ENCODE measurements at regions not wholly inside any gene's neighbourhood (a gene's known extent, or its start where the extent isn't known, plus 50 kb on each side); places are given as distances from the start of the nearest gene placed in this dataset.
"Not testable (repeated sequence)": the region's sequence is repeated elsewhere in the genome, so short reads cannot be mapped to it uniquely, and the experiment has no call there.

DNA sequence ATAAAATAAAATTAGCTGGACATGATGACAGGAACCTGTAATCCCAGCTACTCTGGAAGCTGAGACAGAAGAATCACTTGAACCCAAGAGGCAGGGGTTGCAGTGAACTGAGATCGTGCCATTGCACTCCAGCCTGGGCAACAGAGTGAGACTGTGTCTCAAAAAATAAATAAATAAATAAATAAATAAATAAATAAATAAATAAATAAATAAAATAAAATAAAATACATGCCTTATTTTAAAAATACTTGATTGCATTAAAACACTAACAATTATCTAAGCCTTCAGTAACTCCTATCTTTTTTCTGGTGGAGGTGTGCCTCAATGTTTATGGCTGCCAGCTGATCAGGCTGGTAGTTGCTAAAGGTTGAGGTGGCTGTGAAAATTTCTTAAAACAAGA is 1329.6 kb upstream of the CITED2 start:
- DNase-seq: not testable (repeated sequence)

DNA sequence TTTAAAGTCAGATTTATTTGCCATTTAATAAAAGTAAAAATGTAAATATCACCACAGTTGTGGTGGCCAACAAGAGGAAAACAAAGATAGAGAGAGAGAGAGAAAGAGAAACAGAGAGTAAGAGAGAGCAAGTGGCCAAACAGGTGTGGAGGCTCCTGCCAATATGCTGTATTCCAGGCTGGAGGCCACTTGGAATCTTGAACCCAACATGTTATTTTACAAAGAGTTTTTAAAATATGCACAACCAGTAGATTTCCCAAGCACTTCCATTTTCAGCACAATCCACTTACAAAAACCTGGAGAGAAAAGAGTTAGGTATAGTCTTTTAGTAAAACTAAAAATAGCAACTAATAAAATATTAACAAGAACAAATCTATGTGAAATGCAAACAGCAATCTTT is 1323.1 kb upstream of the CITED2 start:
- DNase-seq: no peak

DNA sequence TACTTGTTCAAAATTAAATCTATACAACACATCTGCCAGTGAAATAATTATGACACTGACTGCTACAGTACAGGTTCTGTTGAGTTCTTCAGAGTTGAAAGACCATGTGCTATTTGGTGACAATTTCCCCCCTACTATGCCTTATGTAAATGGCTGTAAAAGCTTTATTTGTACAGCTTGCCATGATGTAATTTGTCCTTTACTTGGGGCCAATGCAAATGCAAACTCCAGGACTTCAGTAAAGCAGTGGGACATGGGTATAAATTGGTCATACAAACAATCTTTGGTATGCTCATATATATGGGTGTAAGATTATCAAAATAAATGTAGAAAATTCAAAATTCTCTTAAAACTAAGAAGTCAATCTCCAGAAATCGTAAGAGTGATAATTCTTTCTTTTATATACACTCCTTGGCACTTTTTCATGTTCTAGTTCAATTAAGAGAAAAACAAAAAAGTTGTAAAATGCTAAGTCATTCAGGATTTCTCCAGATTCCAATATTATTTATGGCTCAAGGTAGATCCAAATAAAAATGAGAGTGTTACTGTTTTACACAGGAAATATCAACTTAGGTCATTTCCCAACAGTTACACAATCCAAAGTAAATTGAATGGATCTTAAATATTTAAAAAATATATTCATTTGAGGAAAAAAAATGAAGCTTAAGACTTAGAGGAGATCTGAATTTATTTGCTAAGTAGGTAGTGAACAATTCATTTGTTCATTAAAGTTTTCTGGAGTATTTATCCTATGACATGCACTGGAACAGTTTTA is 1310.5 kb upstream of the CITED2 start:
- no peak for DNase-seq

DNA sequence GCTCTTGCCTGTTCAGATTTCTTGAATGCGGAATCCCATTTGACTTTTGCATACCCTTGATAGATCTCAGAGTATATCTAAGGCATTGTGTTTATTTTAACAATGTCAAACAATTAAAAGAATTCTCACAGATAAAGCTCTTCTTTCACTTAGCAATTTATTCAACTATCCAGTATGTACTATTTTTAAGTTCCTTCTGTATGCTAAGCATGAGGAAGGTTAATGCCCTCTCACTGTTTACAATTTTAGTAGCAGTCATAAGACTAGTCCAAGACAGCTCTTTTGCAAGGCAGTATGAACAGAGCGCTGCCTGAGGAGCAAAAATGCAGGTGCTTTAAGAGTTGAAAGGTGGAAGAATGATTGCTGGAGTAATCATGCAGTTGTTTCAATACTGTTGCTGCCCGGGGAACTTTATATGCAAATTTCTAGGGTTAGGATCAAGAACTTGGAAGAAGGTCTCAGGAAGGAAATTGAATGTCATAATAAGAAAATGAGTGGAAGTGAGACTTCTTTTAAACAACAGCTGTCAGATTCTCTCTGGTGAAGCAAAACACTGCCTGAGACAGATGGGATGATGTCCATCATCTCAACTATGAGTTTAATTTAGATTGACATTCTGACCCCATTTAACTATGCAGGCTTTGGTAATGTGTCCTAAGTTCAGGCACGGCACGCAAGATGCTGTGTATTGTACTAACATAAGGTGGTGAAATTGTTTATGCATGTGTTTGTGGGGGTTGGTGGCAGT is 1303.5 kb upstream of the CITED2 start:
- no peak for DNase-seq

DNA sequence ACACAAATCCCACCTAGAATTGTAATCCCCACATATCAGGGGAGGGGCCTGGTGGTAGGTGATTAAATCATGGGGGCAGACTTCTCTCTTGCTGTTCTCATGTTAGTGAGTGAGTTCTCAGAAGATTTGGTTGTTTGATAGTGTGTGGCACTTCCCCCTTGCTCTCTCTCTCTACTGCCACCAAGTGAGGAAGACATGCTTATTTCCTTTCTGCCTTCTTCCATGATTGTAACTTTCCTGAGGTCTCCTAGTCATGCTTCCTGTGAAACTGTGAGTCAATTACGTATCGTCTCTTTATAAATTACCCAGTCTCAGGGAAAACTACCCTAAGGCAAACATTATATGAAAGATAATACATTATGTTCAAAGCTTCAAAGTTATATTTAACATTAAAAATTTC is 1297.5 kb upstream of the CITED2 start:
- no peak for DNase-seq

DNA sequence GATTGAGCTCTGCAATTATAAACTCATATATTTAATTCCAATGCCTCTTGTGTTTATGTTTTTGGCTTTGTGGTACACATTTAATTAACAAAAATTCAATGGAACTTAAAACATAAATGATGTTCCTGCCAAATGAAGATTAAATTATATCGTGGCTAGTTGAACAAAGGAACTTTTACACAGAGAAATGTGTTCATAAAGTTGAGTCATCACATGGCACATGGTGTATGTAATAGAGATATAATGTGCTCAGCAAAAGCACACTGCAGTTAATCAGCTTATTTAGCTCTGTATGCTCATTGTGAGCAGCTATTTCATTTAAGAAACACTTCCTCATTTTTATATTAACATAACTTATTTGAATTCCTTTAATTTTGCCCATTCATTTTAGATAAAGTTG is 1295.6 kb upstream of the CITED2 start:
- no peak for DNase-seq

DNA sequence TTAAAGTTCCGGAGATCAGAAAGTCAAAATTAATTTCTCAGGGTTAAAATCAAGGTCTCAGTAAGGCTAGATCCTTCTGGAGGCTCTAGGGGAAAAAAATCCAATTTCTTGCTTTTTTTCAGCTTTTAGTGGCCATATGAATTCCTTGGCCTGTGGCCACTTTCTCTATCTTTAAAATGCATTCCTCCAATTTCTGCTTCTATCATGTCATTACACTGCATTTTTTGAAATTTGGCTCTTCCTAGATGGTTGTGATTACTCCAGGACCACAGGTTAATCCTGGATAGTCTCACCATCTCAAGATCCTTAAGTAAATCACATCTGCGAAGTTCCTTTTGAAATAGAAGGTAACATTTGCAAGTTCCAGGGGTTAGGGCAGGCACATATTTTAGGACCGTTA is 1294.9 kb upstream of the CITED2 start:
- DNase-seq: no peak

DNA sequence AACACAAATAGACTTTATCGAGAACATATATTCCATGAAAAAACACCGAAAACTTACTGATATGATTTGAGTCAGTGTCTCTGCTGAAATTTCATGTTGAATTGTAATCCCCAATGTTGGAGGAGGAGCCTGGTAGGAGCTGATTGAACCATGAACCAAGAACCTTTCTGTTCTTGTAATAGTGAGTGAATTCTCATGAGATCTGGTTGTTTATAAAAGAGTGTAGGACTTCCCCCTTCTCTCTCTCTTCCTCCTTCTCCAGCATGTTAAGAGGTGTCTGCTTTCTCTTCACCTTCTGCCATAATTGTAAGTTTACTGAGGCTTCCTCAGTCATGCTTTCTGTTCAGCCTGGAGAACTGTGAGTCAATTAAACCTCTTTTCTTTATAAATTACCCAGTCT is 1289.3 kb upstream of the CITED2 start:
- DNase-seq: no peak

DNA sequence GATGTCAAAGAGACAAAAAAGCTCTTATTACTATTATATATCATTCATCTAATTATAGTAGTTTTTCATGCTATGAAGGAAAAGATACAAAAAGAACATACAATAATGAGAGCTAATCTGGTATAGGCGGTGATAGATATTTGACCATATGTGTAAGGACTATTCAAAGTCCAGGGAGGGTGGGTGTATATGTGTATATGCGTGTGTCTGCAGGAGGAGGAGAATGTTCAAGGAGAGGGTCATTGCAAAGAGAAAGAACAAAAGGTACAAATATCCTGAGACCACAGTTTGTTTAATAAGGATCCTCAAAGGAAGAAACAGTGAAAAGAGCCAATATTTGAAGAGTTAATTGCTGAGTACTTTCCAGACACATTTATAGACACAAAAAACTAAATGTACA is 1288.6 kb upstream of the CITED2 start:
- DNase-seq: no peak

DNA sequence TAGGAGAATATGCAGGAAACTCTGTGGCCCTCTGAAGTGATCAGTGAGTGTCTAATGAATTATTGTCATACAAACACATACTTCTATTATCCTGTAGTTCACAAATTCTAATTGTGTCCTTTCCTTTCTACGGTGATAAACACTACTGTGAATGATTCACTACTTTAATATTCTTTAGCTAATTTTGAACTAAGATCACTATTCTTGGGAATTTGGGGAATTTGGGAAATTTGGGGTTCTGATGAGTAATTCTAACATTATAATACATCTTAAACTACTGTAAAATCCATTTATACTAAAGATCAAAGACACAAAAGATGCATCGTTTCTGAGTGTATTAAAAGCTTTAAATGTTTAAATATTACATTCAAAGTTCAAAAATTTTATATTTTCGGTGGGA is 1287.2 kb upstream of the CITED2 start:
- DNase-seq: no peak

DNA sequence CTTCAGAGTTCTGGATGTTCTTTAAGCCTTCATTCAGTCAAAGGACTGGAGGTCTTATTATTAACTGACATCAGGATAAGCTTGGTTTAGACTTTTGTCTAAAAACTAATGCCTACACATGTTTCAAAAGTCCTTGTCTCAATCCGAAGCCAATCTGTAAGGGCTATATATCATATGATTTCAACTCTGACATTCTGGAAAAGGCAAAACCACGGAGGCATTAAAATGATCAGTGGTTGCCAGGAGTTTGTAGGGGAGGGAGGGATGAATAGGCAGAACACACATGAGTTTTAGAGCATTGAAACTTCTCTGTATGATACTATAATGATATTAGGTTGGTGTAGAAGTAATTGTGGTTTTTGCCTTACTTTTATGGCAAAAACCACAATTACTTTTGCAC is 1285.8 kb upstream of the CITED2 start:
- DNase-seq: no peak

DNA sequence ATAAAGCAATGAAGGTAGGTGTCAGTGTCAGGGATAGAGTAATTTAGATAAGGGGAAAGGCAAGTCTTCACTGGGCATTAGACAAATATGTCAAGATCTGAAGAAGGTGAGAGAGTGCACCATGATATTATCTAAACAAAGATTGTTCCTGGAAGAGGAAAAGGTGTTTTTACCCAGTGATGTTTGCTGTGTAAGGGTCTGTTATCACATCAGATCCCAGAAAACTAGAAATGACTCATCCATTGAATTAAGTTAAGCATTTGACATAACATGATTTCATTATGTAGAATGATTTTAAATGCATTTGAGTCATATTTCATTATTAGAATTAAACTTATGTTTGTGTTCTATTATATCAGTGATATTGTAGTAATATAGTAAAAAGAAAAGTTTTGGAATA is 1279.5 kb upstream of the CITED2 start:
- no peak for DNase-seq

DNA sequence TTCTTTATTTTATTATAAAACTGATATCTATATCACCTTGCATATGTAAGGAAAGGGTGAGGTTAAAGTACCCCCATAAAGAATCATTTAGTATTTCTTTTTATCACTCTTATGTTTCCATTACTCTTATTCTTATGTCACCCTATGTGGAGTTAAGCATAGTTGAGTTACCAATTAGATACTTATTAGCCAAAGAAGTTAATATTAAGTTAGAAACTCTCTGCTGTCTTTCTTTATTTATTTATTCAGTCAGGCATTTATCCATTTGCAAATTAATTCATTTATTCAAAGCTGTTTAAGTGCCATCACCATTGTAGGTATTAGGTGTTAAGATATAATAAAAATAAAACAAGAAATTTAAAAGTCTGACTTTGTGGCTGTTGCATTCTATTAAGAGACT is 1279.1 kb upstream of the CITED2 start:
- DNase-seq: no peak

DNA sequence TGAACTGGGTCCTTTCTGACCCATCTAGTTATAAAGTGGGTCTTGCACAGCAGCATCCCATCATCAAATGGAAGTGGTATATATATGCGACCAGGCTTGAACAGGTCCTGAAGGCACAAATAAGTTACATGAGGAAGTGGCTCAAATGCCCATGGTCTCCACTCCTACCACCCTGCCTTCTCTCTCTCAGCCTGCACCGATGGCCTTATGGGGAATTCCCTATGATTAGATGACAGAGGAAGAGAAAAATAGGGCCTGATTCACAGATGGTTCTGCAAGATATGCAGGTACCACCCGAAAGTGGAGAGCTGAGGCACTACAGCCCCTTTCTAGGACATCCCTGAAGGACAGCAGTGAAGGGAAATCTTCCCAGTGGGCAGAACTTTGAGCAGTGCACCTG is 1275.1 kb upstream of the CITED2 start:
- DNase-seq: not testable (repeated sequence)

DNA sequence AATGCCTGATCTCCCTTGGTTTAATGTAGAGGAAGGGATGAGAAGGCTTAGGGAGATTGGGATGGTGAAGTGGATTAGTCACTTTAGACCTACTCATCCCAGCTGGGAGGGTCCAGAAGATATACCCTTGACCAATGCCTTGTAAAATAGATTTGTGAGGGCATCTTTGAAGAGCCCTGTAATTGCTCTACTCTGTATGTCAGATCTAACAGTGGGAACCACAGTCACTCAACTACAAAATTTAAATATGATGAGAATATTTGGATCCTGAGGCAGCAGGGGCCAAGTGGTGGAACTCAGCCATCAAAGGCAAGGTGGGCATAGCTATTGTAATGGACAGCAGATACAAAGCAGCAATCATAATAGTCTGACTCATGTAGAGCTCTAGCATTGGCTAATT is 1272.9 kb upstream of the CITED2 start:
- DNase-seq: not testable (repeated sequence)

DNA sequence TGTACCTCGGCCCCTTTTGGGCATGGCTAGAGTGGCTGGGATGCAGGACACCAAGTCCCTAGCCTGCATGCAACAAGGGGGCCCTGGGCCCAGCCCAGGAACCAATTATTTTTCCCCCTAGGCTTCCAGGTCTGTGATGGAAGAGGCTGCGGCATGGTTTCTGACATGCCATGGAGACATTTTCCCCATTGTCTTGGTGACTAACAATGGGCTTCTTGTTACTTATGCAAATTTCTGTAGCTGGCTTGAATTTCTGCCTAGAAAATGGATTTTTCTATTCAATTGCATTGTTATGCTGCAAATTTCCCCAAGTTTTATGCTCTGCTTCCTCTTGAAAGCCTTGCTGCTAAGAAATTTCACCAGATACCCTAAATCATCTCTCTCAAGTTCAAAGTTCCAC is 1269.6 kb upstream of the CITED2 start:
- DNase-seq: no peak

DNA sequence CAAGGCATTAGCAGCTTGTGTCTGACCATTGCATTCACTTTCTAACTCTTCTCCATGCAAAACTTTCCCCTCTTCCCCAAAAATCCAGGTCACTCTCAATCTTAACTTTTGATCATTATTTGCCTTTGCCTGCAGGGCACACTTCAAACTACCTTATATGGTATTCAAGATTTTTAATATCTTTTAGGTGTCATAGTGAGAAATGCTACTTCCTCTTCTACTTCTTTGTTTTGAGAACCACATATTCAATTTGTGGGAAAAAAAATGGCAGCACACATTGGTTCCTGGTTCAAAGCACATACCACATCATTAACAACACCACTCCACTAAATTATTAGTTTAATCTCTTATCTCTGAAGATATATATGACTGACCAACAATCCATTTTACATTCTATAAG is 1267.0 kb upstream of the CITED2 start:
- no peak for DNase-seq

DNA sequence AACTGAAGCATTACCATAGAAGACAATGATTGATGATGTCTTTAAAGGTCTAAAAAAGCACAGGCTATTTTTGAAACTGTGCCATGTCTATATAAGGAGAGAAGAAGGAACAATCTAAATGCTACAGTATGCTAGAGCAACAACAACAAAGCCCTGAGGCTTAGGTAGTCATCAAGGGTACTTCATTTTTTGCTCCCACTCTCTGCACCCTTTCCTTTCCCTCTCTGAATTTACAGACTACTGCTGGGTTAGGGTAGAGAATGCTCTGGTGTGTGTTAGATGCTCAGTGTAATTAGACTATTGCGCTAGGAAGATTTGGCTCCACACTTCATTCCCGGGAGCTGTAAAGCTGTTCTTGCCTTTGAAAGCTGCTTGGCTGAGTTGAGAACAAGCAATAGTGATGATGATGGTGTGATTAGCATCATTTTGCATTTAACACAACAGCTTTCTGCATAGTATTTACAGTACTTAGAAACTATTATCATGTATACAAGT is 1262.5 kb upstream of the CITED2 start:
- DNase-seq: no peak

DNA sequence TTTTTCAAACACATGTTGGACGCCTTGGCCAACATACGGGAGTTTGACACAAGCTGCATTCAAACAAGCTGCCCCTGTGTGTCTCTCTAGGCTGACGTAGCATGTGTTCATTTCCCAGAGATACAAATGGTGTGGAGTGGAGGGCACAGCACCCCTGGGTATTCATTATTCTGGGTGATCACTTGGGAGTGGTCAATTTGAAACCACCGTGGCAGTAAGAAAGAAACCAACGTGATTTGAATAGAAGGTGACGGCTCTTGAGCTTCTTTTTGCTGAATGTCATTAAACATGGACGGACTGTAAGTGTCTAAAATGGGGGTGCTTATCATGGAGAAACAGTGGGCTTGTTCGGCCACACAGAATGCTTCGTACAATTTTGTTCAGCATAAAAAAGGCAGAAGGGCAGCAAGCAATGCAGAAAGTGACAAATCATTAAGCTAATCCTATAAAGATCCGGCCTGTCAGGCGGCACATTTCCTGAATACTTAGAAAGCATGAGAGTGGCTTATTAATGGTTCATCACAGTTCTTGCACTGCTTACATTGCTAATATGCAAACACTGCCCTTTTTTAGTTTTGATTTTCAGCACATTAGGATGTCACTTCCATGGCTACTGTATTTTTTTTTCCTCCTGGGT is 1261.9 kb upstream of the CITED2 start:
- DNase-seq: no peak

DNA sequence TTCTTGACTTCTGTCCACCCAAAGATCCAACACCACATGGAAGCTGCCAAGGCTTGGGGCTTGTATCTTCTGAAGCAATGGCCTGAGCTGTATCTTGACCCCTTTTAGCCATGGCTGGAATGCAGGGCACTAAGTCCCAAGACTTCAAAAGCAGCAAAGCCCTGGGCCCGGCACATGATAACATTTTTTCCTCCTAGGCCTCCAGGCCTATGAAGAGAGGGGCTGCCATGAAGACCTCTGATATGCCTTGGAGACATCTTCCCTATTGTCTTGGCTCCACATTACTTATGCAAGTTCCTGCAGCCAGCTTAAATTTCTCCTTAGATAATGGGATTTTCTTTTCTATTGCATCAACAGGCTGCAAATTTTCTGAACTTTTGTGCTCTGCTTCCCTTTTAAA is 1252.6 kb upstream of the CITED2 start:
- no peak for DNase-seq

DNA sequence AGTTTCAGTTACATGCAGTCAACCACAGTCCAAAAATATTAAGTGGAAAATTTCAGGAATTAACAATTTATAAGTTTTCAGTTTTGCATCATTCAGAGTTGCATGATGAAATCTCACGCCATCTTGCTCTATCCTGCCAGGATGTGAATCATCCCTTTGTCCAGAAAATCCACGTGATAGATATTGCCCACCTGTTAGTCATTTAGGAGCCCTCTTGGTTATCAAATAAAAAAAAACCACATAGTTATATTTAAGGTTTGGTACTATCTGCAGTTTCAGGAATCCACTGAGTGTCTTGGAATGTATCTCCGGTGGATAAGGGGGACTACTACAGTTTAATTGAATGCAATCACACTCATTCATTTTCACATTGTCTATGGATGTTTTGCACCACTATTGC is 1249.0 kb upstream of the CITED2 start:
- no peak for DNase-seq

DNA sequence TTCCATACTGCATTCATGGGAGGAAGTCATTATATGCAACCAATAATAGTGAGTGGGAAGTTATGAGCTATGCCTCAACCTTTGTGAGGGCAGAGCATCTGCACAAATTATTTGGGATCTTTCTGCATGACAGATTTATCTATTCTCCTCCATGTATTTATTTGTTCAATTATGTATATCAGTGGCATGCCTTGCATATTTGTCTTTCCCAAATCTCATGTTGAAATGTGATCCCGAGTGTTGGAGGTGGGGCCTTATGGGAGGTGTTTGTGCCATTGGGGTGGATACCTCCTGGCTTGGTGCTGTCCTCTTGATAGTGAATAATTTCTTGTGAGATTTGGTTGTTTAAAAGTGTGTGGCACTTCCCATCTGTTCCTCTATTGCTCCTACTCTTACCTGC is 1246.0 kb upstream of the CITED2 start:
- no peak for DNase-seq

DNA sequence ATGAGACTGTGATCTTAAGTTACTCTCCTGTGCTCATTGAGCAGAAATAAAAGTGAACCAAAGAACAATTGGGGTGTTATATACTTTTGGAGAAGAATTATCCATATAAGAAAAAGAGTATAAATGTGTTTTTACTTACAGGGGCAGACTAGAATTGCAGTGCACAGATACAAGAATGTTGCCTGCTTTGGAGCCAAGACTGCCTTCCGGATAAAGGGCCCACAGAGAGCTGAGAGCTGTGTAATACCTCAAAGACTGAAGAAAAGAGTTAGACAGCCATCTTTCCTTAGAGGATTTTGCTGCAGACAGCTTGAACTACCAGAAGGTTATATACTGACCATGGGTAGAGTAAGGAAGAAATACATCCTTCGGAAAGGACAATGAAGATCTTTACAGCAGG is 1235.5 kb upstream of the CITED2 start:
- no peak for DNase-seq

DNA sequence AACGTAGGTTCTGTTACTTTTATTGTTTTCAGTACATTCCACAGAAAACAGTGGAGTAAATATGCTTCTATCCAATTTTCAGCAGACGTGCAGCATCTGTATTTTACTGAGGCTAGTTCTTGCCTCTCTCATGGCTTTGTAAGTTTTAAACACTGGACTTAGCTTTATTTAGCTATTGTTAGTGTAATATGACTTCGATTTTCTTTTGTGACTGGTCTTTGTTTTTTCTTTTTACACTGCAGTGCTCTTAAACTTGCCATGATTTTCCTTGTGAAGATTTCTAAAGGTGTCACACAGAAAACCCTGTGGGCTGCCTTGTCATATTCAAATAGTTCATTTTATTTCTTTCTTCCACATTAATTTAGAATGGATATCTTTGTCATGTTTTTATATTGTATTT is 1234.9 kb upstream of the CITED2 start:
- DNase-seq: no peak

Data from stimulated activated CD4-positive, alpha-beta T cell treated with anti-CD3 and anti-CD28 coated beads, Interleukin-15, amount 100 ng/mL, for 24 hours (primary cell).